NB4 (cell line): ENCODE measurements at regions not wholly inside any gene's neighbourhood (a gene's known extent, or its start where the extent isn't known, plus 50 kb on each side); places are given as distances from the start of the nearest gene placed in this dataset.

Source experiments
- DNase-seq: peaks from one replicate; pipeline ENCODE4 v3.0.0; 2010; ENCODE audit warnings: low read depth
- H3K4me3 ChIP-seq: one replicate; pipeline ENCODE4 v1.5.1; 2011; ENCODE audit warnings: mild to moderate bottlenecking, low read depth, low read length, moderate library complexity
- CTCF ChIP-seq: IDR thresholded peaks from one replicate; pipeline ENCODE4 v1.5.1; 2012; ENCODE audit warnings: low read depth, low read length
- MAX ChIP-seq: IDR thresholded peaks from 2 replicates; pipeline ENCODE4 v1.6.1; 2011; ENCODE audit warnings: low read depth, low read length
- MYC ChIP-seq: IDR thresholded peaks from 2 replicates; pipeline ENCODE4 v1.6.1; 2011; ENCODE audit warnings: low read depth, low read length
- POLR2A ChIP-seq: IDR thresholded peaks from 2 replicates; pipeline ENCODE4 v1.6.1; 2011; ENCODE audit warnings: mild to moderate bottlenecking; ENCODE audit not compliant: insufficient read length; ENCODE audit errors: extremely low read depth

GRCh38 chr1:172818841-172819527 is 160.1 kb downstream of the FASLG start:
- TF ChIP-seq CTCF (no peak), MYC (no peak), POLR2A (no peak), MAX (no peak)
- H3K4me3 ChIP-seq = no peak overlapping the region
- peak; percentile 82 for DNase-seq

GRCh38 chr1:172820475-172821158 is 161.7 kb downstream of the FASLG start:
- no peak for TF ChIP-seq MAX
- no peak for TF ChIP-seq CTCF
- no peak for TF ChIP-seq POLR2A
- TF ChIP-seq MYC = no peak
- H3K4me3 ChIP-seq = no peak overlapping the region

GRCh38 chr1:172821609-172822274 is 162.8 kb downstream of the FASLG start:
- no peak overlapping the region for H3K4me3 ChIP-seq
- no peak for TF ChIP-seq MYC
- no peak for TF ChIP-seq CTCF
- TF ChIP-seq POLR2A = no peak
- no peak for TF ChIP-seq MAX
- DNase-seq = peak; percentile 77

More at GRCh38 chr1:172820475-172821158, 161.7 kb downstream of the FASLG start:
- no peak for DNase-seq

GRCh38 chr1:172822886-172823285 is 164.0 kb downstream of the FASLG start:
- H3K4me3 ChIP-seq = no peak overlapping the region
- TF ChIP-seq MYC (no peak), POLR2A (no peak), MAX (no peak), CTCF (no peak)
- no peak for DNase-seq

GRCh38 chr1:172823534-172823933 is 164.6 kb downstream of the FASLG start:
- DNase-seq = no peak
- no peak overlapping the region for H3K4me3 ChIP-seq
- TF ChIP-seq MAX (no peak), POLR2A (no peak)

GRCh38 chr1:172824209-172824608 is 165.3 kb downstream of the FASLG start:
- H3K4me3 ChIP-seq = no peak overlapping the region
- TF ChIP-seq MAX (no peak), POLR2A (no peak), CTCF (no peak), MYC (no peak)
- DNase-seq = peak; percentile 20
